GM12872 (cell line): ENCODE measurements at regions not wholly inside any gene's neighbourhood (a gene's known extent, or its start where the extent isn't known, plus 50 kb on each side); places are given as distances from the start of the nearest gene placed in this dataset.

ENCODE experiments used
- TF ChIP-seq, protein P1 (sequence below): IDR thresholded peaks from 3 replicates; pipeline ENCODE4 v1.5.1; 2011; ENCODE audit warnings: low read depth, mild to moderate bottlenecking, low read length, moderate library complexity; ENCODE audit not compliant: insufficient read depth

DNA sequence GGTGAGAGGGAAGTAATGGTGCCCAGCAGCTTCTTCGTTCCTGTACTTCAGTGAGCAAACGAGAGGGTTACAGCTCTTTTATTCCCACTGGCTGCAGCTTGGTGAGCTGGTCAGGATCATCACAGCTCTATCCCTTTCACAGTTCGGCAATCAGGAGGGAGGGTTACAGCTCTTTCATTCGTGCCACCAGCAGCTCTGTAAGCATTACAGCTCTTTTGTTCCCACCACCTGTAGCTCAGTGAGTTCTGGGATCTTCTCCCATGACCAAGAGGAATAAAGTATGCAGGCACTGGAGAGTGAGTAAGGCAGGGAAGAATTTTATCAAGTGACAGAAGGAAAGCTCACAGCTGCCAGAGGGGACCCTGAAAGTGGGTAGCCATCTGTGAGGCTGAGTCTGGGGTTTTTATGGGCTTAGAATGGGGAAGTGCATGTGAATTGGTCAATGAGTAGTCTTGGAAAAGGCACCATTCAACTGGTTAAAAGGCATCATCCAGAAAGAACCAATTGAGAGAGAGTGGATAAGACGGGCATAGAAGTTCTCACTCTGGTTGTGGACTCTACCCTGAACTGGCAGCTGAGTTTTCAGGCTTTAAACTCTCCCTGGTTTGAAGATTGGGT lies 123.7 kb downstream of the COX18 start:
- TF ChIP-seq, protein P1, sequence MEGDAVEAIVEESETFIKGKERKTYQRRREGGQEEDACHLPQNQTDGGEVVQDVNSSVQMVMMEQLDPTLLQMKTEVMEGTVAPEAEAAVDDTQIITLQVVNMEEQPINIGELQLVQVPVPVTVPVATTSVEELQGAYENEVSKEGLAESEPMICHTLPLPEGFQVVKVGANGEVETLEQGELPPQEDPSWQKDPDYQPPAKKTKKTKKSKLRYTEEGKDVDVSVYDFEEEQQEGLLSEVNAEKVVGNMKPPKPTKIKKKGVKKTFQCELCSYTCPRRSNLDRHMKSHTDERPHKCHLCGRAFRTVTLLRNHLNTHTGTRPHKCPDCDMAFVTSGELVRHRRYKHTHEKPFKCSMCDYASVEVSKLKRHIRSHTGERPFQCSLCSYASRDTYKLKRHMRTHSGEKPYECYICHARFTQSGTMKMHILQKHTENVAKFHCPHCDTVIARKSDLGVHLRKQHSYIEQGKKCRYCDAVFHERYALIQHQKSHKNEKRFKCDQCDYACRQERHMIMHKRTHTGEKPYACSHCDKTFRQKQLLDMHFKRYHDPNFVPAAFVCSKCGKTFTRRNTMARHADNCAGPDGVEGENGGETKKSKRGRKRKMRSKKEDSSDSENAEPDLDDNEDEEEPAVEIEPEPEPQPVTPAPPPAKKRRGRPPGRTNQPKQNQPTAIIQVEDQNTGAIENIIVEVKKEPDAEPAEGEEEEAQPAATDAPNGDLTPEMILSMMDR, result no peak

DNA sequence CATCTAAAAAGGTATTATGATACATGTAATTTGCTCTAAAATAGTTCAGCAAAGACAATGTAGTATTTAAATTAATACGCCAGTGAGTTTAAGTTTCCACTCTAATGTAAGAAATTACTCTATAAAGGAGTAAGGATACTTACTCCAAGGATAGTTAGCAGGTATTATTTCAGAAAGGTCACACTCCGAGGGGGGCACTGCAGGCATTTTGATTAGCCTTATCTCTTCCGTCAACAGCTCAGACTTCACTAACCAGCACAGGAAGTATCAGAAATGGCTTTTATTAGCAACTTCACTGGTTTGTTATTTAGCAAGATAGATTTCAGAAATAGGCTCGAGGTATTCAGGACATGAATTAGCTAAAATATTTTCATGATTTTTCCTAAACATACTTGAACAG lies 127.0 kb downstream of the COX18 start:
- TF ChIP-seq, protein P1, result no peak

DNA sequence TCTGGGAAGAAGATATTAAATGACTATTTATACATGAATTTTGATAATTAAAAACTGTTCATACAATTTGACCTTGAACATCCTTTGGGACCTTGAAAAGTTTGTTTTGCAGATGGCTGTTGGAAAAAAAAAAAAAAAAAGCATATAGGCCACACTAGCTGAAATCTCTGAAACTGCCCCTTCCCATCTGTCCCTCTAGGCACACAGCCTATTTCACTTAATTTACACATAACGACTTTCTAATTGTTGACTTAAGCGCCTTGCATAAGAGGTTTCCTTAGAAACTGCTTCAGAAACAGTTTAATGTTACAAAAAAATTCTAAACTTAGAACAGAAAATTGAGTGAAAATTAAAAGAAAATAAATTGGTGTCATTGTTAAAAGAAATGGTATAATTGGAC lies 131.0 kb downstream of the COX18 start:
- TF ChIP-seq, protein P1, result no peak

DNA sequence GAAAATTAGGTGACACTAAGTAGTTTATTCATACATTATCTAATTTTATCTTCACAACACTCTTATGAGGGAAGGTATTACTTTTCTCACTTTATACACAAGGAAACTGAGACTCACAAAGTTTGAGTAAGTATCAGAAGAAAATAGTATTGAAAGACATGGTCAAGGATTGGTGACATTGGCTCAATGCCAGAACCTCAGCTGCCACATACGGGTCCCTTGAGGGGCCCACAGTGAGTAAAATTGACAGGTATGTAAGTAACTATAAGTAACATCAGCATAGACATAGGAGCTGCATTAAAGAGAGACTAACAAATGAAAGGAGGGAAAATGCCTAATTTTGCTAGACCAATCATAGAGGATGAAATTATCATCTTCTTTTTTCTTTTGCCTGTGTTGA lies 134.1 kb downstream of the COX18 start:
- TF ChIP-seq, protein P1, result no peak

DNA sequence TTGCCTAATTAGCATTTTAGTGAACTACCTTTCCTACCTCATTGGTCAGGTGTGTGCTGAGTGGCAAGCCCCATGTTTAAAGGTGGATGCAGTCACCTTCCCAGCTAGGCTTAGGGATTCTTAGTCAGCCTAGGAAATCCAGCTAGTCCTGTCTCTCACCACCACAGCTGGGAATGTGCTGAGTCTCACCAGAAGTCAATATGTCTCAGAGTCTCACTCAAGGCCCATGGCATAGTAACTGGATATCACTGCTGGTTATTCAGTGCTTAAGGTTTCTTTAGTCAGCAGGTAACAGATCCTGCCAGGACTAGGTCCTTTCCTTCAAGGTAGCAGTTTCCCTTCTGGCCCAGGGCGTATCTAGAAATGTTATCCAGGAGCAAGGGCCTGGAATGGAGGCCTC lies 136.5 kb downstream of the COX18 start:
- TF ChIP-seq, protein P1, result no peak

DNA sequence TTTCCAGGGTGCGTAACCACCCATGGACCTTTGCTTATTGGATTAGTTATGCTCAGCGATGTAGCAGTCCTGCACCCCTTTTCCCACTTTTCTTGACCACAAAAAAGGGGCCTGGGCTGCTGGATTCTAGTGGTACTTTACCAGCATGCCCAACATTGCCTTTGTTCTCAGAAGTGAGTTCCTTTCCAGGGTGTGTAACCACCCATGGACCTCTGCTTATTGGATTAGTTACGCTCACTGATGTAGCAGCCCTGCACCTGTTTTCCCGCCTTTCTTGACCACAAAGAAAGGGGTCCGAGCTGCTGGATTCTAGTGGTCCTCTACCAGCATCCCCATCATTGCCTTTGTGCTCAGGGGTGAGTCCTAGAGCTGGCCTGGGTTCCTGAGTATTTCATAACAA lies 138.2 kb downstream of the COX18 start:
- TF ChIP-seq, protein P1, result no peak

DNA sequence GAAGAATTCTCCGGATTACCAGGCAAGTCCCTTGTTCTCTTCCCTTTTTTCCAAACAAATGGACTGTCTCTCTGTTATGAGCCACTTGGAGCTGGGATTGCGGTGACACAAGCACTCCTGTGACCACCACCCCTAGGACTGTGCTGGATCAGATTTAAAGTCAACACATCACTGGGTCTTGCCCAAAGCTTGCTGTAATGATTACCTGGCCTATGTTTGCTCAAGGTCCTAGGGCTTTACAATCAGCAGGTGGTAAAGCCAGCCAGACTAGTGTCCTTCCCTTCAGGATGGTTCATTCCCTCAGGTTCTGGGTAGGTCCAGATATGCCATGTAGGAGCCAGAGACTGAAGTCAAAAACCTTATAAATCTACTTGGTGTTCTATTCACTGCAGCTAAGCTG lies 144.7 kb downstream of the COX18 start:
- TF ChIP-seq, protein P1, result no peak
